K562 (cell line): ENCODE measurements at regions not wholly inside any gene's neighbourhood (a gene's known extent, or its start where the extent isn't known, plus 50 kb on each side); places are given as distances from the start of the nearest gene placed in this dataset.

Experiments
- HBP1 ChIP-seq: fragments of 450-650 bp; formaldehyde crosslinking; IDR thresholded peaks from 2 replicates; pipeline ENCODE4 v1.4.0; 2022; ENCODE audit warnings: missing genetic modification characterization
- RNF2 ChIP-seq: sonication (generic); IDR thresholded peaks from 2 replicates; pipeline ENCODE4 v1.6.1; 2016
- TCF7L2 ChIP-seq: fragments of 150-350 bp; IDR thresholded peaks from 2 replicates; pipeline ENCODE4 v1.6.1; 2016; ENCODE audit warnings: low read depth, mild to moderate bottlenecking, low read length, moderate library complexity
- TFAP4 ChIP-seq: sonication (generic); formaldehyde crosslinking; IDR thresholded peaks from 2 replicates; pipeline ENCODE4 v1.8.0; 2022; ENCODE audit warnings: missing genetic modification reagents, mild to moderate bottlenecking, moderate library complexity, borderline replicate concordance
- ZZZ3 ChIP-seq: fragments of 450-650 bp; IDR thresholded peaks from 2 replicates; pipeline ENCODE4 v1.6.1; 2016; ENCODE audit warnings: antibody characterized with exemption, mild to moderate bottlenecking, moderate library complexity

GRCh38 chr9:19510907-19511306 lies 102.1 kb downstream of the ACER2 start:
- TF ChIP-seq HBP1 (CRISPR knock-in tag) (no peak), TFAP4 (CRISPR knock-in tag) (no peak), RNF2 (no peak), TCF7L2 (no peak), ZZZ3 (no peak)
